ENCODE measurements at regions not wholly inside any gene's neighbourhood (a gene's known extent, or its start where the extent isn't known, plus 50 kb on each side); places are given as distances from the start of the nearest gene placed in this dataset.

DNA sequence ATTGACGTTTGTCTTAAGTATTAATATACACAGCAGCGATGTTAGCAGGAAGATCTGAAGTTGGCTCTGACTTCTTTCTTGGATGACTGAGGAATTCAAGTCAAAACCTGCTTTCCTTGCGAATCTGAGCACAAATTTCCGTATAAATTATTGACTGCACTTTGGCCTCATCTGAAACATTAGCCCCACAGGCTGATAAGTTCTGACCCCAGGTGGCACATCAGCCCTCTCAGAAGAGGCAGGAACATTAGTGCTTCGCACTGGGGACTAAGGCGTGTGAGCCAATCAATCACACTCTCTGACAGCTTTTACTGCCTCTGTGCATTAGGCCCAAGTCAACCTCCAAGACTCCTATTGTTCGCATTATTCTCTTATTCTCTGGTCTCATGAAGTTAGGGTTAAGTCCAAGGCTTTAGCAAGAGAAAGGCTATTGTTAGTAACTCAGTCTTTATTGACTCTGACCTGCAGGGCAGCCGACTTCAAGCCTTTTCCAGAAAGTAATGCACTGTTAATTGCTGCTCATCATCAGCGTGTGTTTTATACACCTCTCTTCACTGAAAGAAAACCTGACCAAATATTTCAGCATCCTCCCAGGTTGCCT, 84.2 kb downstream of the ZNF608 start:
- TF ChIP-seq, protein P1, sequence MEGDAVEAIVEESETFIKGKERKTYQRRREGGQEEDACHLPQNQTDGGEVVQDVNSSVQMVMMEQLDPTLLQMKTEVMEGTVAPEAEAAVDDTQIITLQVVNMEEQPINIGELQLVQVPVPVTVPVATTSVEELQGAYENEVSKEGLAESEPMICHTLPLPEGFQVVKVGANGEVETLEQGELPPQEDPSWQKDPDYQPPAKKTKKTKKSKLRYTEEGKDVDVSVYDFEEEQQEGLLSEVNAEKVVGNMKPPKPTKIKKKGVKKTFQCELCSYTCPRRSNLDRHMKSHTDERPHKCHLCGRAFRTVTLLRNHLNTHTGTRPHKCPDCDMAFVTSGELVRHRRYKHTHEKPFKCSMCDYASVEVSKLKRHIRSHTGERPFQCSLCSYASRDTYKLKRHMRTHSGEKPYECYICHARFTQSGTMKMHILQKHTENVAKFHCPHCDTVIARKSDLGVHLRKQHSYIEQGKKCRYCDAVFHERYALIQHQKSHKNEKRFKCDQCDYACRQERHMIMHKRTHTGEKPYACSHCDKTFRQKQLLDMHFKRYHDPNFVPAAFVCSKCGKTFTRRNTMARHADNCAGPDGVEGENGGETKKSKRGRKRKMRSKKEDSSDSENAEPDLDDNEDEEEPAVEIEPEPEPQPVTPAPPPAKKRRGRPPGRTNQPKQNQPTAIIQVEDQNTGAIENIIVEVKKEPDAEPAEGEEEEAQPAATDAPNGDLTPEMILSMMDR (IDR thresholded peaks at IDR 0.05; ENCODE audit: unreplicated experiment) = no peak
- Mint-ChIP-seq H3K36me3 (ENCODE audit: insufficient read depth) (peaks cover 2% of the 10 kb centered on the region), H3K27ac (peak overlapping the region; percentile 97), H3K27me3 (no peaks in the 10 kb centered on the region), H3K4me1 (ENCODE audit: low read depth) (peaks cover 91% of the 10 kb centered on the region), H3K4me3 (ENCODE audit: low read depth) (peak overlapping the region; percentile 40), H3K9me3 (ENCODE audit: low read depth) (no peaks in the 10 kb centered on the region)
- no peak for DNase-seq (ENCODE audit: low spot score, unreplicated experiment)

DNA sequence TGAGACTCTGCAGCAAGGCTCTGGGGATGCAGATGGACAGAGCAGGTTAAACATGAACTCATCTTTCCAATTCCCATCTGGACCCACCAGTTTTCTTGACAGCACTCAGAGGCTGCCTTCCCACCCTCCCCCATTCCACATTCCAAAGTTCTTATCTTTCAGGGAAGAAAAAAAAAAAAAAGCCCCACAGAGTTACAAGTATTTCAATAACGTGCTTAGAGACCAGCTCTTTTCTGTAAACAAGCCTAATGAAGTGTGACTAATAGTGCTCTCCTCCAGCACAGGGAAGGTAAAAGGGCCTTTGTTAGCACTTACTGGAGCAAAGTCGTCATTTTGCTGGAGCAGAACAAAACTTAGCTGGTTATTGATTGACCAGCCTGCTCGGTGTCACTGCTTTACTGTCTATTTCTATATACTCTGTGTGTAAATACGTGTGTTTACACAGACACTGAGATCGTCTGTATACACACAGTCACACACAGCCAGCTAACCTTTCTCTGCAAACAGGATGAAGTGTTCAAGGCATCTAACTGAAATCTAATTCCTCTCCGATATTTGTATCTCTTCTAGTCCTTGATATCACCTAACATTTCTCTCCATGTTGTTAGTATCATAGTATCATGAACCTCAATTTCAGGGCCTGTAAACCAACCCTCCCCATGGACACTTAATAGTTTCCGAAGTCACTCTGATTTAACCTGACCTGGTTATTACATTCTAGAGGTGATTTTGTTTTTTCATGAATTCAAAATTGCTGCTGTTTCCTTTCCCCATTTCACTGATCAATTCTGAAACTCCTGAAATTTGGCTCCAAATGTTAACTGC, 84.9 kb downstream of the ZNF608 start:
- Mint-ChIP-seq H3K27ac (peak overlapping the region; percentile 97), H3K9me3 (ENCODE audit: low read depth) (no peaks in the 10 kb centered on the region), H3K27me3 (no peaks in the 10 kb centered on the region), H3K36me3 (ENCODE audit: insufficient read depth) (peaks cover 2% of the 10 kb centered on the region), H3K4me1 (ENCODE audit: low read depth) (peaks cover 86% of the 10 kb centered on the region), H3K4me3 (ENCODE audit: low read depth) (peak overlapping the region; percentile 40)
- TF ChIP-seq, protein P1 (IDR thresholded peaks at IDR 0.05; ENCODE audit: unreplicated experiment) = no peak
- no peak for DNase-seq (ENCODE audit: low spot score, unreplicated experiment)

DNA sequence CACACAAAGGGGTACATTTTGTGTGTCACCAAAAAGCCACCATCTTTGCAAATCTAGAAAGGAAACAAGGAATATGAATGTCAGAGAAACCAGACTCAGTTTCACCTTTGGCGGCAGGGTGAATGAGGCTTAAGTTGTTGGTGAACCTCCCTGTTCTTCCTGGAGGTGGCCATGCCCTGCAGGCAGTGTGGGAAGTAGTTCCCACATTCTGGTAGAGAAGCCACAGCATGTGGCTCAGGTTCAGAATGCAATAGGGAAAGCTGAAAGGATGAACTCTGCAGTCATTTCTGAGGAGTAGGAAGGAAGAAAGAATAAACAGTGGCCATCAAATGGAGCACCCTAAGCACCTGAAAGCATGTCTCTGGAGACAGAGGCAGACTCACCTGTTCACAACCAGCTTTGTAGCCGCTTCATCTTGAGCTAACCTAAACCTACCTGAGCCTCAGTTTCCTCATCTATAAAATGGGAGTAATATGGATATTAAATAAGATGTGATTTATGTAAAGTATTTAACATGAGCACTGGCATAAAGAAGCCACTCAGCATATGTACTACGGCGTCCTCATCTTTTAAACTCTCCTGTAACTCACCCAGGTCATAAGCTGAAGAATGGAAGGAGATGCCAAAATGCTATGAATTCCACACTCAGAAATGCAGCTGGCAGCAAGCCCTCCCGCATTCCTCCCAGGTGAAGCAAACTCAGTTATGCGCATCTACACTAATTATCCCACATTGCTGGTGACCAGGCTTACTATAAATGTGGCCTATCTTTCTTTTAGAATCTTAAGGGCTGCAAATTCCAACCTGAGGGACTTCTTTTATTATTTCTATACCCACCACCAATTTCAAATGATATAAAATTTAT, 86.0 kb downstream of the ZNF608 start:
- peaks cover 76% of the 10 kb centered on the region for H3K4me1 Mint-ChIP-seq (ENCODE audit: low read depth)
- no peak for DNase-seq (ENCODE audit: low spot score, unreplicated experiment)
- H3K27ac Mint-ChIP-seq = peak overlapping the region; percentile 97

DNA sequence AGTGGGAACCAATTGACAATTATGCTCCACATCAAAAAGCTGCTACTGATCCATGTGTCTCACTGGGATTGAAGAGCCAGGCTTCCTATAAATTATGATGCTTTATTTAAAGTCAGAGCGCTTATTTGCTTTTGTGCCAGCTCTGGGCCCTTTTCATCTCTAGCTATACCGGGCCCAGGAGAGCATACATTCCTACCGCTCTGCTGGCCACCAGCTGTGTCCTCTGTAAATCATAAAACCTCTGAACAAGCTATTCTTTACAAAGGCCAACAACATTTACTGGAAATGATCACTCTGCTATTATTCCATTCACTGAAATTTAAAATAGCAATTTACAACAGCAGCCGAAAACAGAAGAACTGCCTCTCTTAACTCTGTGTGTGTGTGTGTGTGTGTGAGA, 86.6 kb downstream of the ZNF608 start:
- H3K9me3 Mint-ChIP-seq (ENCODE audit: low read depth) = no peaks in the 10 kb centered on the region
- H3K36me3 Mint-ChIP-seq (ENCODE audit: insufficient read depth) = peaks cover 2% of the 10 kb centered on the region
- H3K4me1 Mint-ChIP-seq (ENCODE audit: low read depth) = peaks cover 71% of the 10 kb centered on the region
- TF ChIP-seq, protein P1 (IDR thresholded peaks at IDR 0.05; ENCODE audit: unreplicated experiment) = no peak
- H3K27me3 Mint-ChIP-seq = no peaks in the 10 kb centered on the region
- DNase-seq (ENCODE audit: low spot score, unreplicated experiment) = no peak
- H3K27ac Mint-ChIP-seq = peak overlapping the region; percentile 97
- peak overlapping the region; percentile 32 for H3K4me3 Mint-ChIP-seq (ENCODE audit: low read depth)

More for the DNA sequence above, 86.0 kb downstream of the ZNF608 start:
- TF ChIP-seq, protein P1 (IDR thresholded peaks at IDR 0.05; ENCODE audit: unreplicated experiment) = no peak
- peaks cover 2% of the 10 kb centered on the region for H3K36me3 Mint-ChIP-seq (ENCODE audit: insufficient read depth)
- no peaks in the 10 kb centered on the region for H3K9me3 Mint-ChIP-seq (ENCODE audit: low read depth)
- H3K4me3 Mint-ChIP-seq (ENCODE audit: low read depth) = peak overlapping the region; percentile 40
- no peaks in the 10 kb centered on the region for H3K27me3 Mint-ChIP-seq
